H1 (cell line): ENCODE measurements at regions not wholly inside any gene's neighbourhood (a gene's known extent, or its start where the extent isn't known, plus 50 kb on each side); places are given as distances from the start of the nearest gene placed in this dataset.

Experiments used
- CTCF ChIA-PET: fragments of 300-600 bp; sonication (Branson Sonifier 250); formaldehyde crosslinking; loops from one replicate; lab custom pipeline; 2021; ENCODE audit not compliant: partially characterized antibody; lab: Charles Lee
- POLR2A ChIA-PET: fragments of 300-600 bp; sonication (Branson Sonifier 250); formaldehyde crosslinking; loops from one replicate; lab custom pipeline; 2021; ENCODE audit warnings: inconsistent platforms; ENCODE audit not compliant: partially characterized antibody; lab: Charles Lee
- DNase-seq, 2 experiments: peaks; one replicate each; pipeline versions ENCODE4 v3.0.0 to v3.0.0-alpha.2; 2010 to 2022; ENCODE audit warnings: low spot score in 2 of 2, low read depth in 1 of 2, mixed read lengths in 1 of 2
- FAIRE-seq: peaks from 2 replicates; lab custom pipeline; 2011; peaks lifted over from hg19 to GRCh38; lab: Jason Lieb, UNC
- H2AFZ ChIP-seq: 2 replicates; pipeline ENCODE4 v1.8.1; 2012; ENCODE audit warnings: low read length, inconsistent platforms
- H2AK5ac ChIP-seq: 2 replicates; pipeline ENCODE4 v1.6.1; 2013; ENCODE audit warnings: low read depth, low read length
- H2BK120ac ChIP-seq: replicated peaks from 2 replicates; pipeline ENCODE3; 2013; ENCODE audit warnings: low read depth, low read length, inconsistent platforms
- H2BK12ac ChIP-seq: 2 replicates; pipeline ENCODE4 v1.6.1; 2013; ENCODE audit warnings: low read depth, low read length
- H2BK15ac ChIP-seq: 2 replicates; pipeline ENCODE4 v1.6.1; 2013; ENCODE audit warnings: low read length
- H2BK20ac ChIP-seq: 2 replicates; pipeline ENCODE4 v1.6.1; 2013; ENCODE audit warnings: low read length
- H2BK5ac ChIP-seq: 2 replicates; pipeline ENCODE4 v1.6.1; 2013; ENCODE audit warnings: low read depth, low read length
- H3K14ac ChIP-seq: 2 replicates; pipeline ENCODE4 v1.6.1; 2013; ENCODE audit warnings: inconsistent platforms; ENCODE audit not compliant: insufficient read length
- H3K18ac ChIP-seq: 2 replicates; pipeline ENCODE4 v1.6.1; 2013; ENCODE audit warnings: low read length; ENCODE audit errors: extremely low read depth
- H3K23ac ChIP-seq: 2 replicates; pipeline ENCODE4 v1.6.1; 2013; ENCODE audit warnings: inconsistent platforms; ENCODE audit not compliant: insufficient read length
- H3K23me2 ChIP-seq: 2 replicates; pipeline ENCODE4 v1.6.1; 2013; ENCODE audit warnings: low read depth, low read length
- H3K27ac ChIP-seq: 2 replicates; pipeline ENCODE4 v1.6.1; 2011; ENCODE audit warnings: low read depth, low read length, inconsistent platforms
- H3K27me3 ChIP-seq, 4 experiments: replicated peaks in 1 of 4; 1 replicate in 1 of 4; 2 replicates in 3 of 4; pipeline versions ENCODE4 v1.6.1 to v1.8.1; 2011 to 2013; ENCODE audit warnings: low read length in 3 of 4, mild to moderate bottlenecking in 3 of 4, inconsistent platforms in 2 of 4, mixed read lengths in 2 of 4, moderate library complexity in 1 of 4; ENCODE audit not compliant: control insufficient read depth in 3 of 4, insufficient read depth in 3 of 4; ENCODE audit errors: extremely low read depth in 1 of 4
- H3K36me3 ChIP-seq, 4 experiments: 2 replicates each; pipeline versions ENCODE4 v1.6.1 to v1.8.1; 2011 to 2013; ENCODE audit warnings: mild to moderate bottlenecking in 4 of 4, low read length in 3 of 4, moderate library complexity in 2 of 4, control low read depth in 1 of 4, inconsistent platforms in 1 of 4; ENCODE audit not compliant: insufficient read depth in 4 of 4, control insufficient read depth in 2 of 4
- H3K4ac ChIP-seq: replicated peaks from 2 replicates; pipeline ENCODE3; 2013; ENCODE audit warnings: low read length, low read depth, mixed read lengths, inconsistent platforms; ENCODE audit not compliant: insufficient read length
- H3K4me1 ChIP-seq, 4 experiments: replicated peaks in 1 of 4; 1 replicate in 1 of 4; 2 replicates in 3 of 4; pipeline versions ENCODE4 v1.6.1 to v1.8.1; 2011 to 2013; ENCODE audit warnings: low read length in 3 of 4, inconsistent platforms in 2 of 4, mixed read lengths in 1 of 4; ENCODE audit not compliant: insufficient read depth in 4 of 4, control insufficient read depth in 3 of 4
- H3K4me2 ChIP-seq, 2 experiments: 2 replicates each; pipeline versions ENCODE4 v1.6.1 to v1.8.1; 2011 to 2013; ENCODE audit warnings: low read depth in 2 of 2, low read length in 2 of 2, control low read depth in 1 of 2, inconsistent platforms in 1 of 2, mild to moderate bottlenecking in 1 of 2; ENCODE audit not compliant: insufficient read depth in 1 of 2
- H3K4me3 ChIP-seq, 4 experiments: fragments of 200-600, 300-600 bp in 1 of 4; sonication (generic), shearing (Covaris generic), sonication (Bioruptor Twin) in 1 of 4; 2 replicates each; pipeline versions ENCODE4 v1.5.1 to v1.8.1; 2011 to 2016; ENCODE audit warnings: low read length in 4 of 4, low read depth in 3 of 4, control low read depth in 2 of 4, inconsistent platforms in 2 of 4, mild to moderate bottlenecking in 2 of 4, mixed read lengths in 1 of 4, moderate library complexity in 1 of 4; ENCODE audit not compliant: insufficient read depth in 2 of 4; ENCODE audit errors: extremely low read depth in 1 of 4
- H3K56ac ChIP-seq: replicated peaks from 2 replicates; pipeline ENCODE3; 2013; ENCODE audit warnings: low read depth, mild to moderate bottlenecking, mixed read lengths, low read length, inconsistent platforms; ENCODE audit not compliant: insufficient read length
- H3K79me1 ChIP-seq: 2 replicates; pipeline ENCODE4 v1.6.1; 2013; ENCODE audit warnings: low read depth, low read length, control low read depth
- H3K79me2 ChIP-seq, 2 experiments: 2 replicates each; pipeline versions ENCODE4 v1.6.1 to v1.8.1; 2012 to 2013; ENCODE audit warnings: low read length in 2 of 2, mild to moderate bottlenecking in 2 of 2, inconsistent platforms in 1 of 2; ENCODE audit not compliant: insufficient read depth in 2 of 2, control insufficient read depth in 1 of 2
- H3K9ac ChIP-seq, 4 experiments: replicated peaks in 1 of 4; 1 replicate in 1 of 4; 2 replicates in 3 of 4; pipeline versions ENCODE4 v1.6.1 to v1.8.1; 2011 to 2013; ENCODE audit warnings: low read depth in 3 of 4, low read length in 3 of 4, control low read depth in 2 of 4, mild to moderate bottlenecking in 2 of 4, moderate library complexity in 2 of 4, inconsistent platforms in 1 of 4; ENCODE audit errors: extremely low read depth in 1 of 4
- H3K9me3 ChIP-seq, 2 experiments: 2 replicates each; pipeline versions ENCODE4 v1.6.1 to v1.8.1; 2012 to 2013; ENCODE audit warnings: mild to moderate bottlenecking in 2 of 2, moderate library complexity in 2 of 2, control low read depth in 1 of 2, inconsistent platforms in 1 of 2, low read depth in 1 of 2, low read length in 1 of 2, mixed read lengths in 1 of 2; ENCODE audit not compliant: insufficient read depth in 2 of 2
- H4K20me1 ChIP-seq, 2 experiments: replicated peaks in 1 of 2; 2 replicates each; pipeline versions ENCODE3 to v1.8.1; 2011 to 2013; ENCODE audit warnings: inconsistent platforms in 2 of 2, low read length in 2 of 2, mild to moderate bottlenecking in 1 of 2; ENCODE audit not compliant: insufficient read depth in 2 of 2, control insufficient read depth in 1 of 2
- H4K5ac ChIP-seq: 2 replicates; pipeline ENCODE4 v1.6.1; 2013; ENCODE audit warnings: low read length, low read depth, mixed read lengths, inconsistent platforms; ENCODE audit not compliant: insufficient read length
- H4K8ac ChIP-seq: 2 replicates; pipeline ENCODE4 v1.8.0; 2013; ENCODE audit warnings: mild to moderate bottlenecking, moderate library complexity, low read length, inconsistent platforms; ENCODE audit not compliant: insufficient read depth; ENCODE audit errors: extremely low read depth
- H4K91ac ChIP-seq: replicated peaks from 2 replicates; pipeline ENCODE3; 2013; ENCODE audit warnings: low read length, mixed read lengths, inconsistent platforms; ENCODE audit not compliant: insufficient read length
- CEBPB ChIP-seq: IDR thresholded peaks from 2 replicates; pipeline ENCODE4 v1.6.1; 2012; ENCODE audit warnings: low read depth, low read length
- E2F6 ChIP-seq: IDR thresholded peaks from 2 replicates; pipeline ENCODE4 v1.6.1; 2012; ENCODE audit warnings: inconsistent platforms
- EZH2 ChIP-seq: fragments of 200-600 bp; sonication (generic); IDR thresholded peaks from 2 replicates; pipeline ENCODE4 v1.7.1; 2012; ENCODE audit warnings: low read depth, mild to moderate bottlenecking, moderate library complexity, low read length, inconsistent platforms; ENCODE audit not compliant: severe bottlenecking
- GABPA ChIP-seq: IDR thresholded peaks from 2 replicates; pipeline ENCODE4 v1.6.1; 2011; ENCODE audit warnings: mild to moderate bottlenecking, low read length, moderate library complexity, borderline replicate concordance; ENCODE audit not compliant: insufficient read depth
- HDAC2 ChIP-seq, 2 experiments: fragments of 300-600 bp in 1 of 2; sonication (generic) in 1 of 2; IDR thresholded peaks; 2 replicates each; pipeline ENCODE4 v1.6.1; 2011 to 2012; ENCODE audit warnings: low read depth in 2 of 2, low read length in 2 of 2, mild to moderate bottlenecking in 2 of 2, moderate library complexity in 2 of 2, borderline replicate concordance in 1 of 2, inconsistent platforms in 1 of 2
- HDAC6 ChIP-seq: IDR thresholded peaks from one replicate; pipeline ENCODE4 v1.7.1; 2012; ENCODE audit warnings: low read depth, mild to moderate bottlenecking, inconsistent platforms, low read length, moderate library complexity
- KDM4A ChIP-seq: IDR thresholded peaks from one replicate; pipeline ENCODE4 v1.7.1; 2012; ENCODE audit warnings: low read depth, mild to moderate bottlenecking, moderate library complexity, low read length, inconsistent platforms; ENCODE audit not compliant: severe bottlenecking
- POLR2A ChIP-seq, 2 experiments: IDR thresholded peaks; 1 replicate in 1 of 2; 2 replicates in 1 of 2; pipeline ENCODE4 v1.6.1; 2011; ENCODE audit warnings: low read depth in 2 of 2, low read length in 2 of 2, mild to moderate bottlenecking in 2 of 2; ENCODE audit errors: control extremely low read depth in 1 of 2
- RXRA ChIP-seq: IDR thresholded peaks from 2 replicates; pipeline ENCODE4 v1.6.1; 2011; ENCODE audit warnings: low read depth, mild to moderate bottlenecking, low read length, moderate library complexity; ENCODE audit not compliant: insufficient read depth
- TAF1 ChIP-seq: IDR thresholded peaks from 2 replicates; pipeline ENCODE4 v1.6.1; 2011; ENCODE audit warnings: mild to moderate bottlenecking, low read depth, low read length
- USF2 ChIP-seq: IDR thresholded peaks from 2 replicates; pipeline ENCODE4 v1.6.1; 2011; ENCODE audit warnings: low read length, improper control_type of control experiment
- YY1 ChIP-seq: IDR thresholded peaks from 2 replicates; pipeline ENCODE4 v1.6.1; 2011; ENCODE audit warnings: low read depth, mild to moderate bottlenecking, low read length
- ZNF274 ChIP-seq: IDR thresholded peaks from 2 replicates; pipeline ENCODE4 v1.7.0; 2012; ENCODE audit warnings: low read length, borderline replicate concordance; ENCODE audit errors: extremely low read depth

GRCh38 chr6:8825726-8826125 lies 390.4 kb upstream of the SLC35B3 start:
- Histone ChIP-seq H3K56ac (no peak overlapping the region), H3K4me3 (no peak overlapping the region), H3K79me2 (no peaks in the 10 kb centered on the region), H2BK20ac (no peak overlapping the region), H3K27ac (no peak overlapping the region), H3K9ac (no peak overlapping the region), H2BK12ac (no peak overlapping the region), H3K14ac (no peak overlapping the region), H2AFZ (no peak overlapping the region), H3K23ac (no peak overlapping the region), H3K23me2 (peaks cover 3% of the 10 kb centered on the region; the same call in 1 of the 2 replicates), H4K20me1 (no peaks in the 10 kb centered on the region), H4K91ac (no peak overlapping the region), H2BK5ac (no peak overlapping the region), H3K36me3 (no peaks in the 10 kb centered on the region), H3K4me2 (no peak overlapping the region), H4K5ac (no peak overlapping the region), H3K18ac (no peak overlapping the region), H2BK120ac (no peak overlapping the region), H3K27me3 (no peaks in the 10 kb centered on the region), H2BK15ac (no peak overlapping the region), H3K4ac (no peak overlapping the region), H2AK5ac (no peak overlapping the region), H3K79me1 (no peaks in the 10 kb centered on the region), H3K9me3 (no peaks in the 10 kb centered on the region), H4K8ac (no peak overlapping the region), H3K4me1 (no peaks in the 10 kb centered on the region)
- FAIRE-seq (no peak), DNase-seq (no peak)
- ChIA-PET POLR2A (no interaction called here), CTCF (interaction anchor here (0.5 kb wide), 1 partner anchor 426 kb away, joined by 3 read pairs; no protein-coding TSS in a partner anchor)
- TF ChIP-seq GABPA (no peak), CEBPB (no peak), YY1 (no peak), USF2 (no peak), EZH2 (no peak), RXRA (no peak), ZNF274 (no peak), HDAC6 (no peak), TAF1 (no peak), E2F6 (no peak), KDM4A (no peak), HDAC2 (IDR thresholded peaks at IDR 0.05; ENCODE audit: borderline replicate concordance in 1 of 2, low read depth in 2 of 2, low read length in 2 of 2) (no peak), POLR2A (IDR thresholded peaks at IDR 0.05; ENCODE audit: control extremely low read depth in 1 of 2, low read depth in 2 of 2, low read length in 2 of 2) (no peak)
